Activated CD8-positive, alpha-beta memory T cell treated with anti-CD3 and anti-CD28 coated beads, Interleukin-2, amount 50 U/mL, for 1 hour (primary cell): ENCODE measurements at regions not wholly inside any gene's neighbourhood (a gene's known extent, or its start where the extent isn't known, plus 50 kb on each side); places are given as distances from the start of the nearest gene placed in this dataset.
"Not testable (repeated sequence)": the region's sequence is repeated elsewhere in the genome, so short reads cannot be mapped to it uniquely, and the experiment has no call there.

ENCODE experiments used
- DNase-seq: peaks from one replicate; pipeline ENCODE4 v3.0.0-alpha.2; 2020; ENCODE audit errors: extremely low read depth

GRCh38 chr21:14613486-14614224, 67.5 kb upstream of the SAMSN1 start:
- no peak for DNase-seq

- not testable (repeated sequence) for DNase-seq
Observed at GRCh38 chr21:14610119-14610518, 64.0 kb upstream of the SAMSN1 start.

DNA sequence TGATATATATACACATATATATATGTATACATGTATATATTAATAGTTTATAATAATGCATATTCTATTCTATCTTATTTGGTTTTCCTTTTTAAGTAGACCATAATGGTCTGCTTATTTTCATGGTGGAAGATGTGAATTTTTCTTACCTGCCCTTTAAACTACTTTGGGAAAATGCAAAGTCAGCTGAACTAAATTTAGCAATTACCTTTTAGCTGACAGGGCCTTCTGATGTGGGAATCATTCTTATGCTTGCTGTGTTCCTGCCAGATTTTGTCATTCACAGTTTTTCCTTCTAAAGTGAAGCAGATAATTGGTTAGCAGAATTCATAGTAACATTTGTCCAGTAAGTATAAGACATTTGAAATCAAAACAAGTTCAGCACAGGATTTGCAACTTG, 63.2 kb upstream of the SAMSN1 start:
- no peak for DNase-seq

- DNase-seq = no peak
Observed at GRCh38 chr21:14607262-14607661, 61.1 kb upstream of the SAMSN1 start.

GRCh38 chr21:14603202-14603601, 57.1 kb upstream of the SAMSN1 start:
- no peak for DNase-seq

GRCh38 chr21:14602382-14602958, 56.4 kb upstream of the SAMSN1 start:
- DNase-seq = no peak

- DNase-seq = no peak
Observed at GRCh38 chr21:14600569-14601297, 54.6 kb upstream of the SAMSN1 start.

DNA sequence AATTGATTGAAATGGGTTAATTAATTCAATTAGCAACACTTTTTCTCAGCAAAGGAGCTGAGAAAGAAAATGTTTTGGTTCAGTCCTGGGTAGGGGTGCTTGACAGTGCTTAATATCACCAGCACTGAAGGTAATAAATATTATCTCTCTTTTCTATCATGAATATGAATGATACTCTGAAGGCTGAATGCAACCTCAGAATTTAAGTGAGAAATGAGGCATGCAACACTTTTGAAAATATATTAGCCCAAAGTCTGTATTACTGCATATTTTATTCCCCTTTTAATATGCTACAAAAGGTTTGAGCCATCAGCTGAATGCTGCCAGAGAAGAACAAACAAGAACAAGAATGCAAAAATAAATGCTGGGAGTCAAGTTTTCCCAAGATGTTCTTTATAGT, 52.0 kb upstream of the SAMSN1 start:
- DNase-seq = no peak
